Gastrocnemius medialis (tissue), 4 donors: ENCODE measurements at regions not wholly inside any gene's neighbourhood (a gene's known extent, or its start where the extent isn't known, plus 50 kb on each side); places are given as distances from the start of the nearest gene placed in this dataset.

Experiments
- ATAC-seq, 2 donors: fragments of 150-250 bp; one replicate each; pipeline ENCODE4 v1.9.1; 2016
- DNase-seq, 2 donors: peaks; one replicate each; pipeline ENCODE4 v3.0.0-alpha.2; 2019
- H3K27ac ChIP-seq, 4 donors: fragments of 200-600 bp; sonication (generic); 1 replicate in 1 of 4; 2 replicates in 3 of 4; pipeline ENCODE4 v1.5.1; 2016 to 2018; ENCODE audit warnings: mild to moderate bottlenecking in 2 of 4, moderate library complexity in 1 of 4
- H3K27me3 ChIP-seq, 3 donors: fragments of 200-600 bp; sonication (generic) in 2 of 3; 1 replicate in 1 of 3; 2 replicates in 2 of 3; pipeline versions ENCODE4 v1.5.1 to v1.6.0; 2016 to 2019; ENCODE audit warnings: mild to moderate bottlenecking in 1 of 3, moderate library complexity in 1 of 3
- H3K36me3 ChIP-seq, 2 donors: fragments of 200-600 bp; sonication (generic) in 1 of 2; one replicate each; pipeline ENCODE4 v1.5.1; 2017 to 2018
- H3K4me1 ChIP-seq, 2 donors: fragments of 200-600 bp; sonication (generic) in 1 of 2; one replicate each; pipeline ENCODE4 v1.5.1; 2016 to 2017; ENCODE audit warnings: mild to moderate bottlenecking in 2 of 2
- H3K4me3 ChIP-seq, 4 donors: fragments of 200-600 bp; sonication (generic) in 3 of 4; 1 replicate in 1 of 4; 2 replicates in 3 of 4; pipeline ENCODE4 v1.5.1; 2016 to 2019; ENCODE audit warnings: mild to moderate bottlenecking in 2 of 4
- H3K9me3 ChIP-seq, 3 donors: fragments of 200-600 bp; sonication (generic) in 2 of 3; 1 replicate in 1 of 3; 2 replicates in 2 of 3; pipeline ENCODE4 v1.5.1; 2016 to 2019
- CTCF ChIP-seq, 5 experiments: fragments of 450-650 bp in 3 of 5; fragments of 200-600 bp in 2 of 5; sonication (generic) in 2 of 5; IDR thresholded peaks in 4 of 5; conservative IDR thresholded peaks in 1 of 5; 1 replicate in 4 of 5; 2 replicates in 1 of 5; pipeline ENCODE4 v1.5.1; 2016 to 2019; ENCODE audit warnings: antibody characterized with exemption in 5 of 5, mild to moderate bottlenecking in 3 of 5, moderate library complexity in 3 of 5
- POLR2A ChIP-seq, 2 donors: fragments of 450-650 bp; IDR thresholded peaks; one replicate each; pipeline ENCODE4 v1.6.1; 2017; ENCODE audit warnings: antibody characterized with exemption in 2 of 2, mild to moderate bottlenecking in 2 of 2, moderate library complexity in 2 of 2
- in situ Hi-C, 4 donors: fragments of 200-750 bp; cut with MboI; loops; one replicate each; pipeline versions ENCODE4 v1.15.0 to v1.8.0; 2017; ENCODE audit warnings: low sequenced_read_pairs in 4 of 4
- intact Hi-C: fragments of 100-400 bp; cut with DNase I; formaldehyde crosslinking; loops from one replicate; pipeline ENCODE4 v1.15.1; 2023; ENCODE audit warnings: low total_unique reads

GRCh38 chr2:145765874-145766273 is 1246.0 kb upstream of the ZEB2 start:
- intact Hi-C loops = no loop called here
- ATAC-seq (no peak), DNase-seq (no peak)
- TF ChIP-seq POLR2A (IDR thresholded peaks at IDR 0.05) = no peak
- no peak for TF ChIP-seq CTCF (IDR thresholded peaks at IDR 0.05 in 4 of 5, conservative IDR thresholded peaks at IDR 0.05 in 1 of 5)
- H3K4me1 ChIP-seq = no peaks in the 10 kb centered on the region
- no peak overlapping the region for H3K4me3 ChIP-seq
- H3K36me3 ChIP-seq = no peaks in the 10 kb centered on the region
- no peaks in the 10 kb centered on the region for H3K27me3 ChIP-seq
- no peak overlapping the region for H3K27ac ChIP-seq
- H3K9me3 ChIP-seq = no peaks in the 10 kb centered on the region
- in situ Hi-C loops = no loop called here

GRCh38 chr2:145764631-145765030 is 1244.7 kb upstream of the ZEB2 start:
- no peak for TF ChIP-seq POLR2A (IDR thresholded peaks at IDR 0.05)
- DNase-seq = peak; percentile 4 to 16
- in situ Hi-C loops (no loop called here), intact Hi-C loops (no loop called here)
- Histone ChIP-seq H3K27me3 (no peaks in the 10 kb centered on the region), H3K27ac (no peak overlapping the region), H3K4me3 (no peak overlapping the region), H3K4me1 (no peaks in the 10 kb centered on the region), H3K9me3 (no peaks in the 10 kb centered on the region), H3K36me3 (no peaks in the 10 kb centered on the region)
- peak in 1 of 2 donors; percentile 50 for ATAC-seq

- TF ChIP-seq POLR2A (IDR thresholded peaks at IDR 0.05) (no peak), CTCF (IDR thresholded peaks at IDR 0.05 in 4 of 5, conservative IDR thresholded peaks at IDR 0.05 in 1 of 5) (no peak)
- ATAC-seq (no peak), DNase-seq (no peak)
- Histone ChIP-seq H3K27ac (no peak overlapping the region), H3K36me3 (no peaks in the 10 kb centered on the region), H3K4me3 (no peak overlapping the region), H3K9me3 (no peaks in the 10 kb centered on the region), H3K4me1 (no peaks in the 10 kb centered on the region), H3K27me3 (no peaks in the 10 kb centered on the region)
- intact Hi-C loops (no loop called here), in situ Hi-C loops (no loop called here)
Observed at GRCh38 chr2:145760781-145761649, 1241.1 kb upstream of the ZEB2 start.

GRCh38 chr2:145759228-145759915 is 1239.5 kb upstream of the ZEB2 start:
- no peak overlapping the region for H3K4me3 ChIP-seq
- TF ChIP-seq POLR2A (IDR thresholded peaks at IDR 0.05) = no peak
- no peak for TF ChIP-seq CTCF (IDR thresholded peaks at IDR 0.05 in 4 of 5, conservative IDR thresholded peaks at IDR 0.05 in 1 of 5)
- no peaks in the 10 kb centered on the region for H3K9me3 ChIP-seq
- no peaks in the 10 kb centered on the region for H3K36me3 ChIP-seq
- ATAC-seq (no peak), DNase-seq (no peak)
- H3K27ac ChIP-seq = no peak overlapping the region
- no peaks in the 10 kb centered on the region for H3K4me1 ChIP-seq
- intact Hi-C loops = no loop called here
- in situ Hi-C loops = no loop called here
- no peaks in the 10 kb centered on the region for H3K27me3 ChIP-seq

- DNase-seq (no peak), ATAC-seq (no peak)
- Histone ChIP-seq H3K4me1 (no peaks in the 10 kb centered on the region), H3K27me3 (no peaks in the 10 kb centered on the region), H3K4me3 (no peak overlapping the region), H3K36me3 (no peaks in the 10 kb centered on the region), H3K27ac (no peak overlapping the region), H3K9me3 (no peaks in the 10 kb centered on the region)
- intact Hi-C loops = no loop called here
- in situ Hi-C loops = no loop called here
- TF ChIP-seq POLR2A (IDR thresholded peaks at IDR 0.05) = no peak
- TF ChIP-seq CTCF (IDR thresholded peaks at IDR 0.05 in 4 of 5, conservative IDR thresholded peaks at IDR 0.05 in 1 of 5) = no peak
Observed at GRCh38 chr2:145757503-145758246, 1237.8 kb upstream of the ZEB2 start.
